ENCODE measurements at regions not wholly inside any gene's neighbourhood (a gene's known extent, or its start where the extent isn't known, plus 50 kb on each side); places are given as distances from the start of the nearest gene placed in this dataset.

GRCh38 chr2:855177-855576 is 95.5 kb upstream of the SNTG2 start:
- 87 to 92% (median 90%) methylated on average over 10 of the region's 10 CpGs for WGBS, 3 donors
- H3K27me3 ChIP-seq: no peaks in the 10 kb centered on the region
- no peaks in the 10 kb centered on the region for H3K4me1 ChIP-seq (ENCODE audit: insufficient read depth)
- H3K9me3 ChIP-seq: no peaks in the 10 kb centered on the region
- intact Hi-C loops (cut with DNase I): no loop called here
- no peak overlapping the region for H3K4me3 ChIP-seq
- TF ChIP-seq POLR2A (IDR thresholded peaks at IDR 0.05) (no peak), CTCF (IDR thresholded peaks at IDR 0.05) (no peak), EP300 (IDR thresholded peaks at IDR 0.05) (no peak)
- H3K36me3 ChIP-seq: no peaks in the 10 kb centered on the region
- DNase-seq: no peak
- H3K27ac ChIP-seq: no peak overlapping the region

- intact Hi-C loops (cut with DNase I): no loop called here
- 74 to 79% (median 78%) methylated on average over 3 of the region's 3 CpGs for WGBS, 3 donors
- Histone ChIP-seq H3K27ac (no peak overlapping the region), H3K27me3 (no peaks in the 10 kb centered on the region), H3K4me3 (no peak overlapping the region), H3K36me3 (no peaks in the 10 kb centered on the region), H3K4me1 (ENCODE audit: insufficient read depth) (no peaks in the 10 kb centered on the region), H3K9me3 (no peaks in the 10 kb centered on the region)
- TF ChIP-seq EP300 (IDR thresholded peaks at IDR 0.05) (no peak), CTCF (IDR thresholded peaks at IDR 0.05) (no peak), POLR2A (IDR thresholded peaks at IDR 0.05) (no peak)
- peak in 1 of 5 donors; percentile 48 for DNase-seq
These were observed 96.2 kb upstream of the SNTG2 start for GRCh38 chr2:854460-854859.

GRCh38 chr2:853203-853870 is 97.3 kb upstream of the SNTG2 start:
- no peaks in the 10 kb centered on the region for H3K4me1 ChIP-seq (ENCODE audit: insufficient read depth)
- DNase-seq: no peak
- H3K27me3 ChIP-seq: no peaks in the 10 kb centered on the region
- no peak for TF ChIP-seq CTCF (IDR thresholded peaks at IDR 0.05)
- TF ChIP-seq POLR2A (IDR thresholded peaks at IDR 0.05): no peak
- no peak for TF ChIP-seq EP300 (IDR thresholded peaks at IDR 0.05)
- intact Hi-C loops (cut with DNase I): no loop called here
- H3K27ac ChIP-seq: no peak overlapping the region
- no peaks in the 10 kb centered on the region for H3K36me3 ChIP-seq
- 25 to 30% (median 28%) methylated on average over 19 of the region's 19 CpGs for WGBS, 3 donors
- H3K9me3 ChIP-seq: no peaks in the 10 kb centered on the region
- no peak overlapping the region for H3K4me3 ChIP-seq

- Histone ChIP-seq H3K9me3 (no peaks in the 10 kb centered on the region), H3K27me3 (no peaks in the 10 kb centered on the region)
- no peak for TF ChIP-seq CTCF (IDR thresholded peaks at IDR 0.05)
- TF ChIP-seq EP300 (IDR thresholded peaks at IDR 0.05): no peak
- TF ChIP-seq POLR2A (IDR thresholded peaks at IDR 0.05): no peak
These were observed 98.5 kb upstream of the SNTG2 start for GRCh38 chr2:852168-852567.

More at GRCh38 chr2:852168-852567, 98.5 kb upstream of the SNTG2 start:
- no peak for DNase-seq
- no peaks in the 10 kb centered on the region for H3K36me3 ChIP-seq
- intact Hi-C loops (cut with DNase I): no loop called here
- H3K27ac ChIP-seq: no peak overlapping the region
- H3K4me1 ChIP-seq (ENCODE audit: insufficient read depth): no peaks in the 10 kb centered on the region
- H3K4me3 ChIP-seq: no peak overlapping the region
- 95 to 99% (median 98%) methylated on average over 6 of the region's 6 CpGs for WGBS, 3 donors

Data from ovary (tissue), 7 donors.